Astrocyte (in vitro differentiated cells and primary cell): ENCODE measurements at regions not wholly inside any gene's neighbourhood (a gene's known extent, or its start where the extent isn't known, plus 50 kb on each side); places are given as distances from the start of the nearest gene placed in this dataset.

Experiments
- DNase-seq: peaks from one replicate; pipeline ENCODE4 v3.0.0-alpha.2; 2010; ENCODE audit warnings: low read depth
- FAIRE-seq: peaks from 2 replicates; lab custom pipeline; 2011; peaks lifted over from hg19 to GRCh38; lab: Jason Lieb, UNC
- H2AFZ ChIP-seq: 2 replicates; pipeline ENCODE4 v1.6.0; 2012; ENCODE audit warnings: low read depth, low read length, inconsistent platforms
- H3K27ac ChIP-seq: 2 replicates; pipeline ENCODE4 v1.5.1; 2011; ENCODE audit warnings: low read depth, low read length, inconsistent platforms
- H3K27me3 ChIP-seq: 2 replicates; pipeline ENCODE4 v1.6.0; 2011; ENCODE audit warnings: low read length, inconsistent platforms; ENCODE audit not compliant: insufficient read depth
- H3K36me3 ChIP-seq: 2 replicates; pipeline ENCODE4 v1.5.1; 2011; ENCODE audit warnings: low read length, inconsistent platforms; ENCODE audit not compliant: insufficient read depth
- H3K4me1 ChIP-seq: 2 replicates; pipeline ENCODE4 v1.5.1; 2011; ENCODE audit warnings: low read length, inconsistent platforms; ENCODE audit not compliant: insufficient read depth
- H3K4me2 ChIP-seq: 2 replicates; pipeline ENCODE4 v1.6.0; 2012; ENCODE audit warnings: low read length, inconsistent platforms
- H3K4me3 ChIP-seq: 2 replicates; pipeline ENCODE4 v1.5.1; 2011; ENCODE audit warnings: low read depth, mild to moderate bottlenecking, low read length, inconsistent platforms; ENCODE audit not compliant: insufficient read depth
- H3K79me2 ChIP-seq: 2 replicates; pipeline ENCODE4 v1.6.0; 2012; ENCODE audit warnings: mild to moderate bottlenecking, low read length, inconsistent platforms; ENCODE audit not compliant: insufficient read depth
- H3K9ac ChIP-seq: 2 replicates; pipeline ENCODE4 v1.6.0; 2012; ENCODE audit warnings: mild to moderate bottlenecking, low read length, inconsistent platforms
- H3K9me3 ChIP-seq: 2 replicates; pipeline ENCODE4 v1.5.1; 2012; ENCODE audit warnings: low read depth, mild to moderate bottlenecking, low read length, inconsistent platforms; ENCODE audit not compliant: insufficient read depth
- H4K20me1 ChIP-seq: 2 replicates; pipeline ENCODE4 v1.6.0; 2012; ENCODE audit warnings: low read length, inconsistent platforms; ENCODE audit not compliant: insufficient read depth
- H3K27ac Mint-ChIP-seq: one replicate; pipeline ENCODE4 v1.8.0; 2021; ENCODE audit warnings: mild to moderate bottlenecking, mixed read lengths; ENCODE audit not compliant: unreplicated experiment
- H3K27me3 Mint-ChIP-seq: one replicate; pipeline ENCODE4 v1.8.0; 2021; ENCODE audit warnings: low read depth, mixed read lengths; ENCODE audit not compliant: unreplicated experiment
- H3K36me3 Mint-ChIP-seq: one replicate; pipeline ENCODE4 v1.8.0; 2021; ENCODE audit warnings: low read depth, mixed read lengths; ENCODE audit not compliant: unreplicated experiment
- H3K4me1 Mint-ChIP-seq: one replicate; pipeline ENCODE4 v1.8.0; 2021; ENCODE audit warnings: low read depth, mixed read lengths; ENCODE audit not compliant: unreplicated experiment
- H3K4me3 Mint-ChIP-seq: one replicate; pipeline ENCODE4 v1.8.0; 2021; ENCODE audit warnings: mild to moderate bottlenecking, moderate library complexity, mixed read lengths; ENCODE audit not compliant: unreplicated experiment
- H3K9me3 Mint-ChIP-seq: one replicate; pipeline ENCODE4 v1.8.0; 2021; ENCODE audit warnings: mild to moderate bottlenecking, mixed read lengths; ENCODE audit not compliant: unreplicated experiment
- CTCF ChIP-seq: IDR thresholded peaks from 2 replicates; pipeline ENCODE4 v1.5.1; 2011; ENCODE audit warnings: low read depth, mild to moderate bottlenecking, inconsistent platforms, low read length, moderate library complexity; ENCODE audit not compliant: insufficient read depth
- EZH2 ChIP-seq: IDR thresholded peaks from 2 replicates; pipeline ENCODE4 v1.6.1; 2012; ENCODE audit warnings: mild to moderate bottlenecking, low read length, inconsistent platforms; ENCODE audit not compliant: insufficient read depth

GRCh38 chr10:44822349-44822748 is 88.8 kb upstream of the TMEM72 start:
- no peaks in the 10 kb centered on the region for H3K27me3 ChIP-seq
- TF ChIP-seq EZH2 (no peak), CTCF (no peak)
- Mint-ChIP-seq H3K4me1 (peaks cover 5% of the 10 kb centered on the region), H3K4me3 (no peak overlapping the region), H3K9me3 (peaks cover 4% of the 10 kb centered on the region), H3K27ac (no peak overlapping the region), H3K36me3 (no peaks in the 10 kb centered on the region), H3K27me3 (no peaks in the 10 kb centered on the region)
- FAIRE-seq (no peak), DNase-seq (no peak)
- no peak overlapping the region for H3K4me3 ChIP-seq
- H3K36me3 ChIP-seq = no peaks in the 10 kb centered on the region
- H3K9ac ChIP-seq = no peak overlapping the region
- no peaks in the 10 kb centered on the region for H3K79me2 ChIP-seq
- no peaks in the 10 kb centered on the region for H4K20me1 ChIP-seq
- peaks cover 4% of the 10 kb centered on the region for H3K4me1 ChIP-seq
- no peak overlapping the region for H3K4me2 ChIP-seq
- no peaks in the 10 kb centered on the region for H3K9me3 ChIP-seq
- H2AFZ ChIP-seq = no peak overlapping the region
- no peak overlapping the region for H3K27ac ChIP-seq

- Mint-ChIP-seq H3K36me3 (no peaks in the 10 kb centered on the region), H3K27ac (no peak overlapping the region), H3K4me3 (no peak overlapping the region), H3K9me3 (peaks cover 4% of the 10 kb centered on the region), H3K4me1 (peaks cover 5% of the 10 kb centered on the region), H3K27me3 (no peaks in the 10 kb centered on the region)
- DNase-seq (no peak), FAIRE-seq (no peak)
- Histone ChIP-seq H4K20me1 (no peaks in the 10 kb centered on the region), H3K4me1 (peaks cover 4% of the 10 kb centered on the region), H3K9me3 (no peaks in the 10 kb centered on the region), H3K36me3 (no peaks in the 10 kb centered on the region), H3K27me3 (no peaks in the 10 kb centered on the region), H3K79me2 (no peaks in the 10 kb centered on the region), H3K9ac (no peak overlapping the region), H3K4me3 (no peak overlapping the region), H2AFZ (no peak overlapping the region), H3K27ac (no peak overlapping the region), H3K4me2 (no peak overlapping the region)
- TF ChIP-seq EZH2 = no peak
- TF ChIP-seq CTCF = no peak
These were observed 88.2 kb upstream of the TMEM72 start for GRCh38 chr10:44822966-44823365.

- FAIRE-seq = no peak
- H3K4me1 ChIP-seq = peaks cover 13% of the 10 kb centered on the region
- H3K9me3 Mint-ChIP-seq = peaks cover 3% of the 10 kb centered on the region
- no peak overlapping the region for H3K27ac ChIP-seq
- H3K36me3 ChIP-seq = no peaks in the 10 kb centered on the region
- TF ChIP-seq EZH2 (no peak), CTCF (no peak)
- H2AFZ ChIP-seq = no peak overlapping the region
- no peak overlapping the region for H3K4me2 ChIP-seq
- H3K9ac ChIP-seq = no peak overlapping the region
- no peak overlapping the region for H3K4me3 ChIP-seq
- H4K20me1 ChIP-seq = no peaks in the 10 kb centered on the region
- no peaks in the 10 kb centered on the region for H3K36me3 Mint-ChIP-seq
- no peak overlapping the region for H3K4me3 Mint-ChIP-seq
- H3K79me2 ChIP-seq = no peaks in the 10 kb centered on the region
- H3K27me3 ChIP-seq = no peaks in the 10 kb centered on the region
- H3K27me3 Mint-ChIP-seq = no peaks in the 10 kb centered on the region
- peaks cover under 1% of the 10 kb centered on the region for H3K4me1 Mint-ChIP-seq
- H3K27ac Mint-ChIP-seq = no peak overlapping the region
- no peaks in the 10 kb centered on the region for H3K9me3 ChIP-seq
- no peak for DNase-seq
These were observed 86.5 kb upstream of the TMEM72 start for GRCh38 chr10:44824607-44825006.
